ENCODE measurements at regions not wholly inside any gene's neighbourhood (a gene's known extent, or its start where the extent isn't known, plus 50 kb on each side); places are given as distances from the start of the nearest gene placed in this dataset.

DNA sequence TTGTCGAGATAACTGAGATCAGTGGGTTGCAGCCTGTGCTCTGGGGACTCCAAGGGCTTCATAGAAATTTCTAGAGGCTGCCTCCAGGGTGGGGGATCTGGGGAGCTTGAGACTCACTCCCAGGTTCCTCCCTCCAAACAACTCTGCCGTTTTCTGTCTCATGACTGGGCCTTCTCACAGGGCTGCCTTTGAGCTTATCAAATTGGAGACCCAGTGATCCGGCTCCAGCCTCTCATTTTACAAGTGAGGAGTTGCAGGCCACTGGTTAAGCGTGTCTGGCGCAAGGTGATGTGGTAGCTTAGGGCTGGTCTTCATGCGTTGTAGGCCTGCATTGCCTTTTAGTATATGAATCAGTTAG is 85.8 kb downstream of the SLC25A47 start:
- no peaks in the 10 kb centered on the region for H3K9me3 ChIP-seq (ENCODE audit: severe bottlenecking)
- no peaks in the 10 kb centered on the region for H3K36me3 ChIP-seq
- no peak overlapping the region for H3K4me3 ChIP-seq (ENCODE audit: low read depth, low read length)
- no peak for DNase-seq
- H3K27ac ChIP-seq = no peak overlapping the region
- no peaks in the 10 kb centered on the region for H3K27me3 ChIP-seq (ENCODE audit: insufficient read depth, low read depth, severe bottlenecking)
- TF ChIP-seq CTCF (IDR thresholded peaks at IDR 0.05; ENCODE audit: low read depth, low read length) = no peak

DNA sequence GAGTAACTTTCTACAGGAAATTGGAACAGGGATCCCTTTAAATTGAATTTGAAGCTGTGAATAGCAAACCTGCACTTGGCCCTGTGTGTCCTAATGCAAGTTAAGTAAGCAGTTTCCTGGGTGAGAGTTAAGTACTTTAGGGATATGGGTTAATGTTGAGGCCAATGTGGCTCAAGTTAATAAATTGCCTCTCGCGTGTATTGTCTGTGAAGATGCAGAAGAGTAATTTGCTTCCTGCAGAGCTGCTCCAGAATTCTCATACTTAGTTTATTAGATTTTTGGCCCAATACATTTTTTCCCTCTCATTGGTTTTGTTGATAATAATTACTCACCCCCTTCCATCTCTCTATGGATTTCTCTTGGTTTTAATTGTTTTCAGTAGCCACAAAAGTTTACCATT is 86.5 kb downstream of the SLC25A47 start:
- H3K27ac ChIP-seq = no peak overlapping the region
- no peaks in the 10 kb centered on the region for H3K27me3 ChIP-seq (ENCODE audit: insufficient read depth, low read depth, severe bottlenecking)
- H3K36me3 ChIP-seq = no peaks in the 10 kb centered on the region
- H3K9me3 ChIP-seq (ENCODE audit: severe bottlenecking) = no peaks in the 10 kb centered on the region
- DNase-seq = no peak
- H3K4me3 ChIP-seq (ENCODE audit: low read depth, low read length) = no peak overlapping the region
- no peak for TF ChIP-seq CTCF (IDR thresholded peaks at IDR 0.05; ENCODE audit: low read depth, low read length)

- Histone ChIP-seq H3K9me3 (ENCODE audit: severe bottlenecking) (no peaks in the 10 kb centered on the region), H3K4me3 (ENCODE audit: low read depth, low read length) (no peak overlapping the region), H3K27me3 (ENCODE audit: insufficient read depth, low read depth, severe bottlenecking) (no peaks in the 10 kb centered on the region), H3K27ac (no peak overlapping the region), H3K36me3 (no peaks in the 10 kb centered on the region)
- TF ChIP-seq CTCF (IDR thresholded peaks at IDR 0.05; ENCODE audit: low read depth, low read length) = no peak
- DNase-seq = no peak
These were observed 87.0 kb downstream of the SLC25A47 start for GRCh38 chr14:100410056-100410565.

DNA sequence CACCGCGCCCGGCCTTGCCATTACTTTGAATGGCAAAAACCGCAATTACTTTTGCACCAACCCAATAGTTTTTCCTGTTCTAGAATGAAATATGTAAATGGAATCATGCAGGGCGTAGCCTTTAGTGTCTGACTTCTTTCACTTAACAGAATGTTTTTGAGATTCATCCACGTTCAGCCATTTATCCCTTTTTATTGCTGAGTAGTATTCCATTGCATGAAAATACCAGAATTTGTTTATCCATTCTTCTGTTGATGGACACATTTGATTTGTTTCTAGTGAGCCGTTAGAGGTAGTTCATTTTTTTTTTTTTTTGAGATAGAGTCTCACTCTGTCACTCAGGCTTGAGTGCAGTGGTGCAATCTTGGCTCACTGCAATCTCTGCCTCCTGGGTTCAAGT is 90.6 kb downstream of the SLC25A47 start:
- Histone ChIP-seq H3K36me3 (no peaks in the 10 kb centered on the region), H3K9me3 (ENCODE audit: severe bottlenecking) (no peaks in the 10 kb centered on the region), H3K27ac (no peak overlapping the region), H3K27me3 (ENCODE audit: insufficient read depth, low read depth, severe bottlenecking) (no peaks in the 10 kb centered on the region), H3K4me3 (ENCODE audit: low read depth, low read length) (no peak overlapping the region)
- no peak for DNase-seq
- no peak for TF ChIP-seq CTCF (IDR thresholded peaks at IDR 0.05; ENCODE audit: low read depth, low read length)

- H3K27ac ChIP-seq = no peak overlapping the region
- no peak overlapping the region for H3K4me3 ChIP-seq (ENCODE audit: low read depth, low read length)
- TF ChIP-seq CTCF (IDR thresholded peaks at IDR 0.05; ENCODE audit: low read depth, low read length) = no peak
- no peaks in the 10 kb centered on the region for H3K9me3 ChIP-seq (ENCODE audit: severe bottlenecking)
- H3K27me3 ChIP-seq (ENCODE audit: insufficient read depth, low read depth, severe bottlenecking) = no peaks in the 10 kb centered on the region
- no peaks in the 10 kb centered on the region for H3K36me3 ChIP-seq
- no peak for DNase-seq
These were observed 92.1 kb downstream of the SLC25A47 start for GRCh38 chr14:100415226-100415625.

GRCh38 chr14:100416081-100416680 is 93.0 kb downstream of the SLC25A47 start:
- DNase-seq = no peak
- Histone ChIP-seq H3K9me3 (ENCODE audit: severe bottlenecking) (no peaks in the 10 kb centered on the region), H3K27ac (no peak overlapping the region), H3K4me3 (ENCODE audit: low read depth, low read length) (no peak overlapping the region), H3K36me3 (no peaks in the 10 kb centered on the region), H3K27me3 (ENCODE audit: insufficient read depth, low read depth, severe bottlenecking) (no peaks in the 10 kb centered on the region)
- TF ChIP-seq CTCF (IDR thresholded peaks at IDR 0.05; ENCODE audit: low read depth, low read length) = no peak

All from WERI-Rb-1 (cell line).